ENCODE measurements at regions not wholly inside any gene's neighbourhood (a gene's known extent, or its start where the extent isn't known, plus 50 kb on each side); places are given as distances from the start of the nearest gene placed in this dataset.

- DNase-seq (ENCODE audit: low spot score): no peak
Observed at GRCh38 chr21:27196651-27197050, 229.8 kb upstream of the ADAMTS5 start.

- no peak for DNase-seq (ENCODE audit: low spot score)
Observed at GRCh38 chr21:27192281-27192949, 225.5 kb upstream of the ADAMTS5 start.

- DNase-seq (ENCODE audit: low spot score): no peak
Observed at GRCh38 chr21:27190601-27191000, 223.7 kb upstream of the ADAMTS5 start.

- DNase-seq (ENCODE audit: low spot score): no peak
Observed at GRCh38 chr21:27189870-27190269, 223.0 kb upstream of the ADAMTS5 start.

GRCh38 chr21:27173053-27173452 lies 206.2 kb upstream of the ADAMTS5 start:
- no peak for DNase-seq (ENCODE audit: low spot score)

- DNase-seq (ENCODE audit: low spot score): no peak
Observed at GRCh38 chr21:27171707-27172106, 204.8 kb upstream of the ADAMTS5 start.

- no peak for DNase-seq (ENCODE audit: low spot score)
Observed at GRCh38 chr21:27168084-27168483, 201.2 kb upstream of the ADAMTS5 start.

GRCh38 chr21:27164208-27165177 lies 197.6 kb upstream of the ADAMTS5 start:
- no peak for DNase-seq (ENCODE audit: low spot score)

- DNase-seq (ENCODE audit: low spot score): no peak
Observed at GRCh38 chr21:27158967-27159366, 192.1 kb upstream of the ADAMTS5 start.

GRCh38 chr21:27157097-27157496 lies 190.2 kb upstream of the ADAMTS5 start:
- no peak for DNase-seq (ENCODE audit: low spot score)

GRCh38 chr21:27156666-27157065 lies 189.8 kb upstream of the ADAMTS5 start:
- no peak for DNase-seq (ENCODE audit: low spot score)

- no peak for DNase-seq (ENCODE audit: low spot score)
Observed at GRCh38 chr21:27155130-27155500, 188.2 kb upstream of the ADAMTS5 start.

- no peak for DNase-seq (ENCODE audit: low spot score)
Observed at GRCh38 chr21:27154451-27155129, 187.7 kb upstream of the ADAMTS5 start.

GRCh38 chr21:27152996-27153395 lies 186.1 kb upstream of the ADAMTS5 start:
- DNase-seq (ENCODE audit: low spot score): no peak

GRCh38 chr21:27149034-27149433 lies 182.1 kb upstream of the ADAMTS5 start:
- DNase-seq (ENCODE audit: low spot score): no peak

- no peak for DNase-seq (ENCODE audit: low spot score)
Observed at GRCh38 chr21:27146268-27146667, 179.4 kb upstream of the ADAMTS5 start.

GRCh38 chr21:27145134-27145798 lies 178.4 kb upstream of the ADAMTS5 start:
- DNase-seq (ENCODE audit: low spot score): no peak

GRCh38 chr21:27143476-27143875 lies 176.6 kb upstream of the ADAMTS5 start:
- DNase-seq (ENCODE audit: low spot score): no peak

- no peak for DNase-seq (ENCODE audit: low spot score)
Observed at GRCh38 chr21:27139526-27139925, 172.6 kb upstream of the ADAMTS5 start.

- DNase-seq (ENCODE audit: low spot score): peak; percentile 77
Observed at GRCh38 chr21:27134516-27134915, 167.6 kb upstream of the ADAMTS5 start.

GRCh38 chr21:27132266-27132665 lies 165.4 kb upstream of the ADAMTS5 start:
- peak; percentile 3 for DNase-seq (ENCODE audit: low spot score)

- no peak for DNase-seq (ENCODE audit: low spot score)
Observed at GRCh38 chr21:27130154-27130553, 163.3 kb upstream of the ADAMTS5 start.

Data from cerebellar cortex (tissue), 1 donor.